Heart right ventricle (tissue), 16 donors: ENCODE measurements at regions not wholly inside any gene's neighbourhood (a gene's known extent, or its start where the extent isn't known, plus 50 kb on each side); places are given as distances from the start of the nearest gene placed in this dataset.
"Not testable (repeated sequence)": the region's sequence is repeated elsewhere in the genome, so short reads cannot be mapped to it uniquely, and the experiment has no call there.

Experiments
- ATAC-seq, 8 donors: fragments of 200-7000 bp; cut with Tn5 transposase; one replicate each; pipeline ENCODE4 v1.9.1; 2020; ENCODE audit warnings: mild to moderate bottlenecking in 8 of 8, moderate library complexity in 8 of 8, moderate number of reproducible peaks in 1 of 8
- DNase-seq, 2 donors: peaks; one replicate each; pipeline ENCODE4 v3.0.0-alpha.2; 2020
- H3K27ac ChIP-seq, 10 donors: fragments of 200-600 bp; sonication (generic) in 2 of 10; one replicate each; pipeline versions ENCODE4 v1.5.0 to v1.8.0; 2020 to 2022; ENCODE audit warnings: mild to moderate bottlenecking in 3 of 10
- H3K27me3 ChIP-seq, 7 donors: fragments of 200-600 bp; one replicate each; pipeline ENCODE4 v1.8.0; 2021 to 2022; ENCODE audit warnings: mild to moderate bottlenecking in 2 of 7
- H3K36me3 ChIP-seq, 9 donors: fragments of 200-600 bp; sonication (generic) in 1 of 9; one replicate each; pipeline versions ENCODE4 v1.5.0 to v1.8.0; 2020 to 2022; ENCODE audit warnings: mild to moderate bottlenecking in 2 of 9
- H3K4me1 ChIP-seq, 9 donors: fragments of 200-600 bp; sonication (generic) in 1 of 9; one replicate each; pipeline versions ENCODE4 v1.5.0 to v1.8.0; 2020 to 2022; ENCODE audit warnings: mild to moderate bottlenecking in 4 of 9
- H3K4me3 ChIP-seq, 10 donors: fragments of 200-600 bp; sonication (generic) in 2 of 10; one replicate each; pipeline versions ENCODE4 v1.5.0 to v1.8.0; 2020 to 2022; ENCODE audit warnings: mild to moderate bottlenecking in 7 of 10, moderate library complexity in 2 of 10
- H3K9me3 ChIP-seq, 11 donors: fragments of 200-600 bp in 10 of 11; sonication (generic) in 2 of 11; one replicate each; pipeline versions ENCODE4 v1.5.0 to v1.8.0; 2013 to 2022; ENCODE audit warnings: mild to moderate bottlenecking in 2 of 11, control low read depth in 1 of 11, moderate library complexity in 1 of 11
- CTCF ChIP-seq, 9 donors: fragments of 200-600 bp; sonication (generic) in 2 of 9; IDR thresholded peaks; one replicate each; pipeline versions ENCODE4 v1.5.0 to v1.8.0; 2021 to 2022; ENCODE audit warnings: antibody characterized with exemption in 9 of 9, mild to moderate bottlenecking in 5 of 9, moderate library complexity in 1 of 9
- WGBS, 2 donors: extraction: QIAGEN DNeasy Blood & Tissue Kit; methylation state at CpG; one replicate each; pipeline ENCODE4 v1.1.7; 2013; ENCODE audit warnings: inconsistent platforms in 1 of 2; 5-methylcytosine and 5-hydroxymethylcytosine counted together
- intact Hi-C, 10 donors: fragments of 100-400 bp; cut with DNase I; formaldehyde crosslinking; loops; one replicate each; pipeline versions ENCODE4 v1.11.1 to v1.14.2; 2022
- donor health status: Arrhythmogenic right ventricular cardiomyopathy.
- donor health status: ischemic (EF 13 %, LVEDD 7.1; RV severe dilation, severe dysfunction).
- donor health status: healthy with polysubstance abuse.
- donor health status: DM: no; HTN: yes; CAD: no.
- donor health status: DM: no; HTN: no; CAD: no.
- donor health status: ischemic (EF 25% LVEDD 6.9; RV normal size, moderate dysfunction).
- donor health status: ischemic (EF 25% LVEDD 5.7; RV mildly dilated, moderate dysfunction).
- donor health status: healthy.
- donor health status: DM: yes; HTN: yes; CAD: no.
- donor health status: Ischemic cardiomyopathy.
- donor health status: ischemic (EF 35%, LVEDD 5.7; RV mildly dilated, moderate dysfunction).
- donor health status: nonischemic (EF 11% LVEDD 7.7; RV severe dilation, severe dysfunction).
- donor health status: DM: yes; HTN: yes; CAD: no.
- donor health status: PGD.
- donor health status: ischemic (EF 29% LVEDD 5.4; RV normal size, mild dysfunction).
- donor health status: nonischemic (EF 23%, LVEDD 6.1; RV moderate dilation, normal function).

- Histone ChIP-seq H3K27me3 (no peaks in the 10 kb centered on the region), H3K4me1 (no peaks in the 10 kb centered on the region), H3K36me3 (no peaks in the 10 kb centered on the region), H3K27ac (no peak overlapping the region), H3K9me3 (no peaks in the 10 kb centered on the region), H3K4me3 (no peak overlapping the region)
- ATAC-seq (no peak), DNase-seq (no peak)
- TF ChIP-seq CTCF (IDR thresholded peaks at IDR 0.05), result no peak
- WGBS, 2 donors, result 74 to 80% methylated on average over 8 of the region's 8 CpGs
- intact Hi-C loops, result no loop called here
These were observed 211.6 kb upstream of the ZNF217 start for GRCh38 chr20:53804920-53805894.

- H3K27me3 ChIP-seq, H3K36me3 ChIP-seq, ATAC-seq, H3K27ac ChIP-seq, intact Hi-C loops, DNase-seq, H3K4me3 ChIP-seq, H3K4me1 ChIP-seq, H3K9me3 ChIP-seq: not testable (repeated sequence)
- 76 to 90% methylated on average over 7 of the region's 7 CpGs for WGBS, 2 donors
These were observed 210.7 kb upstream of the ZNF217 start for GRCh38 chr20:53804308-53804707.

- Histone ChIP-seq H3K9me3 (no peaks in the 10 kb centered on the region), H3K4me1 (no peaks in the 10 kb centered on the region), H3K4me3 (no peak overlapping the region), H3K27ac (no peak overlapping the region), H3K36me3 (no peaks in the 10 kb centered on the region), H3K27me3 (no peaks in the 10 kb centered on the region)
- no peak for TF ChIP-seq CTCF (IDR thresholded peaks at IDR 0.05)
- WGBS, 2 donors, result 61 to 77% methylated on average over 6 of the region's 6 CpGs
- ATAC-seq, result no peak
- no peak for DNase-seq
- intact Hi-C loops, result no loop called here
These were observed 210.0 kb upstream of the ZNF217 start for GRCh38 chr20:53803492-53804155.

- no peak overlapping the region for H3K27ac ChIP-seq
- no peaks in the 10 kb centered on the region for H3K9me3 ChIP-seq
- 87 to 89% methylated on average over 17 of the region's 17 CpGs for WGBS, 2 donors
- no peak for TF ChIP-seq CTCF (IDR thresholded peaks at IDR 0.05)
- H3K4me3 ChIP-seq, result no peak overlapping the region
- no peaks in the 10 kb centered on the region for H3K36me3 ChIP-seq
- H3K27me3 ChIP-seq, result no peaks in the 10 kb centered on the region
- intact Hi-C loops, result no loop called here
- no peak for DNase-seq
- ATAC-seq, result no peak
- H3K4me1 ChIP-seq, result no peaks in the 10 kb centered on the region
These were observed 208.2 kb upstream of the ZNF217 start for GRCh38 chr20:53801609-53802370.
